ENCODE measurements at regions not wholly inside any gene's neighbourhood (a gene's known extent, or its start where the extent isn't known, plus 50 kb on each side); places are given as distances from the start of the nearest gene placed in this dataset.

DNA sequence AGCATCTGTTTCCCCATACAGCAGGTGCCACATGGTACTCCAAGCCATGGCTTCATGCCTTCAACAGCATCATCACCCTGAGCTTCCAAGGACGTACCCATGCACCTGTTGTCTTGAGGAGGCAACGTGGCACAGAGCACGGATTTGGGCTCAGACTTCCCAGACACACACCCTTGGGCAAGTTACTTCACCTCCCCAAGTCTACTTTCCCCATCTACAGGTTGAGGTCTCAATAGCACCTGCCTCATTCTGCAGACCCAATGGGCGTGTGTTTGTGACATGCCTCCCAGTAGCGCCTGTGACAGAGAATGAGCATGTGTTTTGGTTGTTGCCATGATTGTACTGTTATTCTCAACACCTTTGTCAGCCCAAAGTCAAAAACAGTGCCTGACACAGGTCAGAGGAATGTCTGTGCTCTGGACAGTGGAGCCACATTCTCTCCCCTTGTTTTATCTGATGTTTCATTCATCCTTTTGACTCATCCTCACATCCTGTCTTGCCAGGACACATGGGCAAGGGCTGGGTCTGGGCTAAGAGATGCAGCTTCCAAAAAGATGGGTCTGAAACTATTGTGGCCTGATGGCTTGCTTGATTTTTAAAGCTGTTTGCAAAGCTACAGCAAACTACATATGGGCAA is 53.4 kb upstream of the CCND1 start:
- TF ChIP-seq REST (IDR thresholded peaks at IDR 0.05; ENCODE audit: borderline replicate concordance) (no peak), REST (CRISPR knock-in tag; IDR thresholded peaks at IDR 0.05; ENCODE audit: low read depth) (no peak), MAFK (IDR thresholded peaks at IDR 0.05; ENCODE audit: low read length) (no peak), NFYB (IDR thresholded peaks at IDR 0.05; ENCODE audit: extremely low read depth, insufficient read length) (no peak), ARHGAP35 (IDR thresholded peaks at IDR 0.05; ENCODE audit: partially characterized antibody) (no peak), ZFX (CRISPR knock-in tag; IDR thresholded peaks at IDR 0.05) (no peak), ZNF639 (CRISPR knock-in tag; conservative IDR thresholded peaks at IDR 0.05 in 1 of 2, IDR thresholded peaks at IDR 0.05 in 1 of 2) (no peak), KDM5B (IDR thresholded peaks at IDR 0.05; ENCODE audit: insufficient replicate concordance, low read depth, low read length) (no peak), ZNF644 (tag; IDR thresholded peaks at IDR 0.05; ENCODE audit: low read depth) (no peak), NRF1 (conservative IDR thresholded peaks at IDR 0.05 in 1 of 2, IDR thresholded peaks at IDR 0.05 in 1 of 2) (no peak), ZNF717 (CRISPR knock-in tag; IDR thresholded peaks at IDR 0.05) (no peak)
